ENCODE measurements at regions not wholly inside any gene's neighbourhood (a gene's known extent, or its start where the extent isn't known, plus 50 kb on each side); places are given as distances from the start of the nearest gene placed in this dataset.
A peak's percentile ranks its signal among the peaks of the same experiment; 100 is the strongest.

- Histone ChIP-seq H3K4me3 (ENCODE audit: low read depth, low read length, poor library complexity, severe bottlenecking) (no peak overlapping the region), H3K9me2 (ENCODE audit: insufficient read depth, low read length) (no peaks in the 10 kb centered on the region), H4K20me1 (ENCODE audit: insufficient read depth, low read length) (no peaks in the 10 kb centered on the region), H3K27ac (ENCODE audit: low read depth, low read length, poor library complexity, severe bottlenecking) (no peak overlapping the region), H3K79me2 (ENCODE audit: insufficient read depth, low read depth, low read length) (no peaks in the 10 kb centered on the region), H3K36me3 (ENCODE audit: insufficient read depth, low read length) (no peaks in the 10 kb centered on the region), H2AFZ (ENCODE audit: low read length) (no peak overlapping the region), H3K4me2 (ENCODE audit: low read length) (no peak overlapping the region), H3K9me3 (ENCODE audit: low read length) (no peaks in the 10 kb centered on the region), H3K4me1 (ENCODE audit: insufficient read depth, low read length, poor library complexity, severe bottlenecking) (no peaks in the 10 kb centered on the region)
- POLR2A ChIA-PET: interaction anchor here (0.9 kb wide), 1 partner anchor 73 kb away, joined by 3 read pairs; no protein-coding TSS in a partner anchor
- intact Hi-C loops (cut with micrococcal nuclease; ENCODE audit: unreplicated experiment): no loop called here
- CTCF ChIA-PET (ENCODE audit: unreplicated experiment): no interaction called here
- no peak for DNase-seq (ENCODE audit: low spot score)
- no TSS peak for BruUV-seq (replicated peaks)
- TF ChIP-seq CTCF (conservative IDR thresholded peaks at IDR 0.05; ENCODE audit: low read length) (no peak), EZH2phosphoT487 (IDR thresholded peaks at IDR 0.05; ENCODE audit: borderline replicate concordance, low read depth, low read length) (no peak)
Observed at GRCh38 chr6:15755526-15755925, 92.7 kb upstream of the DTNBP1 start.

GRCh38 chr6:15754706-15755079 is 91.9 kb upstream of the DTNBP1 start:
- intact Hi-C loops (cut with micrococcal nuclease; ENCODE audit: unreplicated experiment): no loop called here
- Histone ChIP-seq H3K79me2 (ENCODE audit: insufficient read depth, low read depth, low read length) (no peaks in the 10 kb centered on the region), H3K4me2 (ENCODE audit: low read length) (no peak overlapping the region), H3K9me2 (ENCODE audit: insufficient read depth, low read length) (no peaks in the 10 kb centered on the region), H3K27ac (ENCODE audit: low read depth, low read length, poor library complexity, severe bottlenecking) (no peak overlapping the region), H3K4me3 (ENCODE audit: low read depth, low read length, poor library complexity, severe bottlenecking) (no peak overlapping the region), H2AFZ (ENCODE audit: low read length) (0 out of 2 replicates have a peak overlapping the region, but pooled peaks have one; percentile 31), H3K9me3 (ENCODE audit: low read length) (no peaks in the 10 kb centered on the region), H3K4me1 (ENCODE audit: insufficient read depth, low read length, poor library complexity, severe bottlenecking) (no peaks in the 10 kb centered on the region), H3K36me3 (ENCODE audit: insufficient read depth, low read length) (no peaks in the 10 kb centered on the region), H4K20me1 (ENCODE audit: insufficient read depth, low read length) (no peaks in the 10 kb centered on the region)
- DNase-seq (ENCODE audit: low spot score): no peak
- ChIA-PET POLR2A (interaction anchor here (0.6 kb wide), 1 partner anchor 267 kb away, joined by 3 read pairs; no protein-coding TSS in a partner anchor), CTCF (ENCODE audit: unreplicated experiment) (no interaction called here)
- BruUV-seq (replicated peaks): no TSS peak
- TF ChIP-seq CTCF (conservative IDR thresholded peaks at IDR 0.05; ENCODE audit: low read length) (no peak), EZH2phosphoT487 (IDR thresholded peaks at IDR 0.05; ENCODE audit: borderline replicate concordance, low read depth, low read length) (no peak)

- H4K20me1 ChIP-seq (ENCODE audit: insufficient read depth, low read length): no peaks in the 10 kb centered on the region
- H3K4me3 ChIP-seq (ENCODE audit: low read depth, low read length, poor library complexity, severe bottlenecking): no peak overlapping the region
- no peak for TF ChIP-seq EZH2phosphoT487 (IDR thresholded peaks at IDR 0.05; ENCODE audit: borderline replicate concordance, low read depth, low read length)
- no peak for TF ChIP-seq CTCF (conservative IDR thresholded peaks at IDR 0.05; ENCODE audit: low read length)
- CTCF ChIA-PET (ENCODE audit: unreplicated experiment): no interaction called here
- DNase-seq (ENCODE audit: low spot score): no peak
- no peaks in the 10 kb centered on the region for H3K36me3 ChIP-seq (ENCODE audit: insufficient read depth, low read length)
- no TSS peak for BruUV-seq (replicated peaks)
- H3K4me2 ChIP-seq (ENCODE audit: low read length): no peak overlapping the region
- H3K27ac ChIP-seq (ENCODE audit: low read depth, low read length, poor library complexity, severe bottlenecking): no peak overlapping the region
- no peaks in the 10 kb centered on the region for H3K9me2 ChIP-seq (ENCODE audit: insufficient read depth, low read length)
- intact Hi-C loops (cut with micrococcal nuclease; ENCODE audit: unreplicated experiment): no loop called here
- no peaks in the 10 kb centered on the region for H3K79me2 ChIP-seq (ENCODE audit: insufficient read depth, low read depth, low read length)
- POLR2A ChIA-PET: interaction anchor here (0.6 kb wide), 1 partner anchor 268 kb away, joined by 3 read pairs; no protein-coding TSS in a partner anchor
- H3K9me3 ChIP-seq (ENCODE audit: low read length): no peaks in the 10 kb centered on the region
- no peaks in the 10 kb centered on the region for H3K4me1 ChIP-seq (ENCODE audit: insufficient read depth, low read length, poor library complexity, severe bottlenecking)
- 0 out of 2 replicates have a peak overlapping the region, but pooled peaks have one; percentile 31 for H2AFZ ChIP-seq (ENCODE audit: low read length)
Observed at GRCh38 chr6:15754035-15754705, 91.3 kb upstream of the DTNBP1 start.

Data from OCI-LY7 (cell line).